Activated CD4-positive, alpha-beta T cell treated with anti-CD3 and anti-CD28 coated beads, Interleukin-2, amount 50 U/mL, for 16 hours (primary cell): ENCODE measurements at regions not wholly inside any gene's neighbourhood (a gene's known extent, or its start where the extent isn't known, plus 50 kb on each side); places are given as distances from the start of the nearest gene placed in this dataset.
A peak's percentile ranks its signal among the peaks of the same experiment; 100 is the strongest.

Experiments used
- DNase-seq: peaks from one replicate; pipeline ENCODE4 v3.0.0-alpha.2; 2020

DNA sequence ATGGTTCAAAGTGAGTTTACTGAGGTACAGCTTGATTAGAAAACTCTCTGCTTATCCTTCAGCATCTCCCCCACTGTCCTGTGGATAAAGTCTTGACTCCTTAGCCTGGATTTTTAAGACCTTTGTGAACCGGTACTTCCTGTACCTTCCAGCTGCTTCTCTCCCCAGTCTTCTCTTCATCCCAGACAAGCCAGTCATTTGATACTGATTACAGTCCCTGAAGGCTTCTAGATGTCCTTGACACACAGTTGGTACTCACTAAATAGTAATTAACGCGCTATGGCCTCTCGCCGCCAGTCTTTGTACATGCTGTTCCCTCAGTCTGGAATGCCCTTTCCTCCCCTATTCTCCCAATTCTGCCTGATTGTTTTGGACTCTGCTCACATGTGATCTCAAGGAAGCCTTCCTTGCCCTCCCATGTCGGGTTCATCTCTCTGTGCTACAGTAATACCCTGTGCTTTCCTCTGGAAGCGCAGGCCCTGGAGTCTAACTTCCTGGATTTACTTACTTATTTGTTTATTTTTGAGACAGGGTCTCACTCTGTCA, 50.6 kb upstream of the PTGR2 start:
- DNase-seq, result no peak

DNA sequence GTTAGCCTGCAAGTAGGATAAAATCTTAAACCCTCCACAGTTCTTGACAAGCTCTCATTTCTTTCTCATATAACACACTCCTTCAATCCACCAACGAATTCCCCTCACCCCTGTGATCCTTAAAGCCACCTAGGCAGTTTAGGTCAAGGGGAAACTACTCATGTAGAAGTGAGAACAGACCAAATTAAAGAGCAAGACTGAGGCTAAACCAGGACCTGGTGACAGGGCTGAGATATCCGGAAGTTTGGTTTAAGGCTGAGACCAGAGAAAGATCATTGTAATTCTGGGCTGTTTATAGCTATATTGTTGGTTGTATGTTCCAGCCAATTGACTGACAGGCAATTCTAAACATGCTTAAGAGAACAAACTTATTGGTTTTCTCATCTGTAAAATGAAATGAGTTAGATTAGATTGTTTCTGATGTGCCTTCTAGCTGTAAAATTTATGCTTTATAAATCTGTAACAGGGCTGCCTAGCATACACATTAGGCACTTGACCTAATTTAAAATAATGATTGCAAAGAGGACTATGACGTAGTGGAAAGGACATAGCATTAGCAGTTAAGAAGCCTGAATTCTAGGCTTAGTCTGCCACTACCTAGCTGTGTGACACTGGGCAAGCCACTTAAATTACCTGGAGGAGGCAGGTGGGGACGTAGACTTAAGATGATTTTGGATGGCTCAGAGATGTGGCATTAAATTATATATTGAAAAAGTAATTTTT, 53.9 kb upstream of the PTGR2 start:
- no peak for DNase-seq

DNA sequence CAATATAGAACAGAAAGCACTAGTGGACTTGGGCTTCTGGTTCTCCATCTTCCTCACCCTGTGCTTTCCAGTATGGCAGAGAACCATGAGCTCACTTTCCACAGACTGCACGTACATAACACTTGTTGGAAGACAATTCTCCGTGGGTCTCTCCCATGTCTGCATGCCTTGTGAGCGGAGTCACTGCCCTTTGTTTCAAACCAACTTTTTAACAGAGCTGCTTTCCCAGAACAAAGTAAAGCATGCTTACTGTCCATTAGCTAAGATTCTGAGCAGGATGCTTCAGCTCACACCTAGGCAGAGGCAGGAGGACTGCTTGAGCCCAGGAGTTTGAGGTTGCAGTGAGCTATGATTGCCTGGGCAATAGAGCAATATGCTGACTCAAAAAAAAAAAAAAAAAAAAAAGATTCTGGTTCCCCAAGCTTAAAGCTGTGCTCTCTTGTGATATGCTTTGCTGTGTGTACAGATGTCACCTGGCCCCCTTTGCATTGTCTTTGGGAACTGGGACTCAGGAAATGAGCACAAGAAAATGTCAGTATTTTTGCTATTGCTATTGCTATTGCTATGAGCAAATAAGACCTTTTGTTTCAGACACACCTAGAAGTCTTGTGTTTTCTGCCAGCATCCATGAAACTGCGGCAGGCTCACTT, 54.6 kb upstream of the PTGR2 start:
- no peak for DNase-seq

DNA sequence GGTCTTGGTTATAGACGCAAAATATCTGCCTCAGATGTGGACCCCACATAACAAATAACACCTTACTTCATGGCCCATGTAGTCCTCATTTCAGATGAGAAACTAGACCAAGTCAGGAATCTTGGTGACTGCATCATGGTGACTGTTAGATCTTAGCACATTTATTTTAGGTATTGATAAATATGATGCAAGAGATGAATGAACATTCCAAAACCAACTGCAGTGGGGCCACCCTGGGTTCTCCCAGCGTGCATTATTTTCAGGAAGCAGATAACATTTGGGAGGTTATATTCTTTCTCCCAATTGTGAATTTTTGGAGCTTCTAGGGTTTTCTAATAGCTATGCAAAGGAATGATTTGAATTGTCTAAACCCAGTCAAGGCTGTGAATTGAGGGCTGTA, 55.2 kb upstream of the PTGR2 start:
- no peak for DNase-seq

DNA sequence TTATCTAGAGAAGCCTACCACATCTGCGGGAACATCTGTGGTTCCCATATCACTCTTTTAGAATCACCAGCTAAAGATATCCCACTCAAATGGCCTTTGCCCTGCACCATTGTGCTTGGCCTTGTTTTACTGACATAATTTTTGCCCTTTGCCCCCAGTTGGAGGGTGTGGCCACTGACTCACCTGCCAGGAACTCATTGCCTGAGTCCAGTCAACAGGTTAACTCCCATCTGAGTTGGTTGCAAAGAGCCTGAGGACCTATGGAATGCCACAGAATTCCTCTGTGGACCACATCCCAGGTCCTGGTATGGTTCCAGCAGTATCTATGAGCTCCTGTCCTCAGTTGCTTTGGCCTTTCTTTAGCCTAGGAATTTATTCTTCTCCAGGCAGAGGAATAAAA, 55.7 kb upstream of the PTGR2 start:
- no peak for DNase-seq

DNA sequence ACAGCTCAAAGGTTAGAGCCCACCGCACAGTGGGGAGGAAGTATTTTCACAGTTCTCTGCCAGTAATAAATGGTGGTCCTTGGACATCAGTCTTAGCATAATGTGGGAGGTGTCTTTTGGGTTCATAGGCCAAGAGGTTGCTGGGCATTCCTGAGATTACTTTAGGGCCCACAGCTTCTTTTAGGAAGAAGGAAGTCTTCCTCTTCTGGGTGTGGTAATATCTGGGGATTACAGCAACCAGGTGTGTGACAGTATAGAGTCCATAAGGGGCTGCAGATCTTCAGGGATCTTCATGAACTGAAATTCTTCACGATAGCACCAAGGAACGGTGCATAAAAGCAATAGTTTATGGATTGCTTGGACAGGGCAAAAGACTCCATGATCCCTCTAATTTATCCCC, 56.2 kb upstream of the PTGR2 start:
- no peak for DNase-seq

DNA sequence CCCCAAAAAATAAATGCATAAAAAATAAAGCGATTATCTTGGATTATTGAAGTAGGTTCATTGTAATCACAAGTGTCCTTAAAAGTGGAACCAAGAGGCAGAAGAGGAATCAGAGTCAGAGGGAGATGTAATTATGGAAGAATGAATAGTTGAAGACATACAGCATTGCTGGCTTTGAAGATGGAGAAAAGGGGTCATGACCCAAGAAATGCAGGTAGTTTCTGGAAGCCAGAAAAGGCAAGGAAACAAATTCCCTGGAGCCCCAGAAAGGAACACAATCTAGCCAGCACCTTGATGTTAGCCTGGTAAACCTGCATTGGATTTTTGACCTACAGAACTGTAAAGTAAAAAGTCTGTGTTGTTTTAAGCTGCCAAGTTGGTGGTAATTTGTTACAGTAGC, 57.5 kb upstream of the PTGR2 start:
- no peak for DNase-seq

DNA sequence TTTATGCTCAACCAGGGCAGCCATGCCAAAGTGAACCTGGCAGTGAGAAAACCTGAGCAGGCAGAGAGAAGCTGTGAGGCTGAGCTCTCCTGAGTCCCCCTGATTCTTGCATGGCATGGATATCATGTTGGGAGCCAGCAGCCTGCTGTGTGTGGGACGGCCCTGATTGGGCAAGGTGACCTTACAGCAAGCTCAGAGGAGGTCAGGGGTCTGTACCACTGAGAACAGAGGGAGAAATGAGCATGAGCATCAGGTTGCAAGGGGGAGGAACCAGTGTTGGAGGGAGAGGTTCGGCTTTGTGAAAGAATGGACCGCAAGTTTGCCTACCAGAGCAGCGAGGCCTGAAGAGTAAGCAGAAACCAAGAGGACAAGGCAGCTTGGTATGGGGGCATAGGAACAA, 59.1 kb upstream of the PTGR2 start:
- no peak for DNase-seq

DNA sequence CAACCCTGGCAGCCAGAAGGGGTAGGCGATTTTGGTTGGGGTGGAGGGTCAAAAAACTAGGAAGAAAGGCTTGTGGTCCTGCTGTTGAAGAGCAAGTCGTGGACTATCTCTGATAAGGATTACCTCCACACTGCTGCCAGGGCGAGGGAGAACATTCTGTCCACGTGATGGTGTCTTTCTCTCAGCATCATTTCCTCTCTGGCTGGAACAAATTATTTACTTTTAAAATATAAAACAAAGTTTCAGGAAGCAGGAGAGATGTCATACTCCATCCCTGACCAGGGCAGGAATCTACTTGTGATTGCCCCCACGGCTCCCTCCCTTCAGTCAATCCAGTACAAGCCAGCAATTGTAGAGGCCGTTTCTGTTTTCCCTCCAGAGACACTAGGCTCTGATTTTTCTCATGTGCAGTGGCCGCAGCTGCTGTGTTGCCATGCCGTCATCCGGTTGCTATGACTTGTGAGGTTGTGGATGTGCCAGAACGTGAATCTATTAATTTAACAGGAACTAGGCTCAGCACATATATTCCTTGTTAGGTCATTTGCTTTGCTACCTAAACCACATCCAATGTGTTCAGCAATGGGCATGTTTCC, 61.5 kb upstream of the PTGR2 start:
- no peak for DNase-seq

DNA sequence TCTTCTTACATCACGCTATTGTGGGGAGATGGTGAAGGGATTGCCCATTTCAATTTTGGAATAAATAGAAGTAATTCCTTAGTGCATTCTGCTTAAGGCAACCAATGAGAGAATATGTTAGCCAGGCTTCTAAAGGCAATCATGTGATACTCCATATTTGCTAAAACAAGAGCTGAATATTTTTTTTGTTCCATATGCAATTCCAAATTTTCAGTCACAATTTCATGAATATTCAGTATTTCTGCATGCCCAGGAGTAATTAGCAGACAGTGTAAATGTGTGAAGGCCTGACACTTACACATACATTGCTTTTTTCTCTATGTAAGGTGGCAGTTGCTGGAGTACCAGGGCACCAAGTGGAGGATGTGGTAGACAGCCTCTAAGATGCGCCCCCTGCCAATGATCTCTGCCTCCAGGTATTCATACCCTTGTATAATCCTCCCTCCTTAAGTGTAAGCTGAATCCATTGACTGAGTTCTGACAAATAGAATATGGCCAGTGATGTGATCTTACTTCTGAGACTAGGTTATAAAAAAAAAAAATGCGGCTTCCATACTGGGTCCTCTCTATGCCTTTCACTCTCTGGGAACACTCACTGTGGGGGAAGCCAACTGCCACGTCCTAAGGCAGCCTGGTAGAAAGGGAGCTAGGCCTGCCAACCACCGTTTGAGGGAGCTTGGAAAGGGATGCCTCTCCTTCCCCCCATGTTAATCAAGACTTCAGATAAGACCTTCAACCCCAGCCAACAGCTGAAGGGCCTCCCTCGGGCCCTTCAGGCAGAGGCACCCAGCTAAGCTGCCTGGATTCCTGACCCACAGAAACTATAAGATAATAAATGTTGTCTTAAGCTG, 62.7 kb upstream of the PTGR2 start:
- DNase-seq, result no peak

DNA sequence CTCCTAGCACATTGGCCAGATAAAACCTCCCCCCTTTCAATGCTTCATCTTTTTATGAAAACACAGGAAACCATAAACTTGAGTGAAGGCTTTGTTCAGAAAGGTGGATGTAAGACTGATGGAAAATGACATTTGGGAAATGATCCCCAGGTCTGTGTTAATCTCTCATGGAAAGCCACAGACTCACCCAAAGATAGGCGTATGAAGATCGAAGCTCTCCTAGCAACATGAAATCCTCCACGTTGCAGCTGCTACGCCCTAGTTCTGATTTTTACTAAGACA, 63.4 kb upstream of the PTGR2 start:
- no peak for DNase-seq

DNA sequence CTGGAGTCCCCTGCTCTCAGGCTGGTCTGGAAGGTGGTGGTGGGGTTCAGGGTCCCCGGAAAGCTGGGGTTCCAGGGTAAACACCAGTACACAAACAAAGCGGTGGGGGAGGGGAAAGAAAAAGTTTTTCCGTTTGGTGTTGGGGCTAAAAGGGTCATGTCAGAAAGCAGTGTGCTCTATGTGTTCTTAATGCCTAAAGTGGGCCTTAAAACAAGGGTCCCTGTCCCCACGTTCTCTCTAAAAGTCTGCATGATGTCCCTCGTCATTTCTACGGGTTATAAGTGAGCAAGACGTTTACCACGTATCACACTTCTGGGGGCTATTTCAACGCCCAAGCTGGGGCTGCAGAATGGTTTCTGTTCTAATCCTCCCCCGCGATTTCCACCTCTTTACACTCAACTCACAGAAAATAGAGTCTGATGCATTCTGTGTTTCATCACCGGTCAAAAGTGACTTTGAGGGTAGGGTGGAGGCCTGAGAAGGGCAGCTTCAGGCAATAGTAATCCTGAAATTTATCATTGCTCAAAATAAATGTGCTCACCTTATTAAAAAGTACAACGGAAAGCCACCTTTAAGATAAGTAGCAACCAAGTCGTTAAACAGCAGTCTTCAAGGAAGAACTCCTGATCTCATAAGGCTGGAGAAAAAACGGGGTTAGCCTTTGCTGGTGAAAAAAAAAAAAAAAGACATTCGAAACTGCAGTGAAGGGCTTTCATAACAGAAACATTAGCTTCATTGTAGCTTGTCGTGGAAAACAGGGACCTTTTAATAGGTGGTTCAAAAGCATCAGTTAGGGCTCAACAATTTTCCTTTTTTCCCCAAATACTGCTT, 63.9 kb upstream of the PTGR2 start:
- peak; percentile 65 for DNase-seq

DNA sequence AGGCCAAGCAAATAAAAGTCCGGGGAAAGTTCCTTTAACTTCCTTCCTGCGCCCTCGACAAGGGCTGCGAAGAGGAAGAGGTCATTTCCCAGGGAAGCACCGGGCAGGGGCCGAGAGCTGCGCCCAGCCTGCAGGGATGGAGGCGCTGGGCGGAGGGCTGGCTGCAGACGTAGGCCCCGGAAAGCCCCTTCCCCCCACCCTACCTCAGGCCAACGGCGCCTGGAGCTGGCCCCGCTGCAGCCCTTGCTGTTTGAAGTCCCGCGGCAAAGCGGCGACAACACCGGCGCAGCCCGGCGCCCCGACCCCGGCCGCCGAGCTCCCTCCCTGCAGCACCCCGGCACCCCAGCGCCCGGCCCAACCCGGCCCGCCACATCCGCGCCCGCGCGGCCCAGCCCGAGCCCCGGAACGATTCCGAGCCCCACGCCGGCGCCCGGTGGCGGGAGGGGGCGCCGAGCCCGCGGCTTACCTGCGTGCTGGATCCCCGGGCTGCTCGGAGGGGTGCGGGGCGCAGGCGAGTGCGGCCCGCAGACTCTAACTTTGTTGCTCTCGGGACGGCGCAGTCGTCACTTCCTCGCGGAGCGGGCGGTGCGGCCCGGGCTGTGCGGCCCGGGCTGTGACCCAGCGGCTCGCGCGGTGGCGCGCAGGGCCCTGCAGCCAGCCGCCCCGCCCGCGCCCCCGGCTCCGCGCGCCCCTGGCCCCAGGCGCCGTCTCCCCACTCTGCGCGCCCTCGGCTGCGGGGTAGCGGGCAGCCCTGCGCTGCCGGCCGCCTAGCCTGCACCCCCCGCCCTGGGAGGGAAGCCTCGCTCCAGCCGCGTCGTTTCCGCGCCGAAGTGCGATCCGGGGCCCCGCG, 64.8 kb upstream of the PTGR2 start:
- DNase-seq, result peak; percentile 60

DNA sequence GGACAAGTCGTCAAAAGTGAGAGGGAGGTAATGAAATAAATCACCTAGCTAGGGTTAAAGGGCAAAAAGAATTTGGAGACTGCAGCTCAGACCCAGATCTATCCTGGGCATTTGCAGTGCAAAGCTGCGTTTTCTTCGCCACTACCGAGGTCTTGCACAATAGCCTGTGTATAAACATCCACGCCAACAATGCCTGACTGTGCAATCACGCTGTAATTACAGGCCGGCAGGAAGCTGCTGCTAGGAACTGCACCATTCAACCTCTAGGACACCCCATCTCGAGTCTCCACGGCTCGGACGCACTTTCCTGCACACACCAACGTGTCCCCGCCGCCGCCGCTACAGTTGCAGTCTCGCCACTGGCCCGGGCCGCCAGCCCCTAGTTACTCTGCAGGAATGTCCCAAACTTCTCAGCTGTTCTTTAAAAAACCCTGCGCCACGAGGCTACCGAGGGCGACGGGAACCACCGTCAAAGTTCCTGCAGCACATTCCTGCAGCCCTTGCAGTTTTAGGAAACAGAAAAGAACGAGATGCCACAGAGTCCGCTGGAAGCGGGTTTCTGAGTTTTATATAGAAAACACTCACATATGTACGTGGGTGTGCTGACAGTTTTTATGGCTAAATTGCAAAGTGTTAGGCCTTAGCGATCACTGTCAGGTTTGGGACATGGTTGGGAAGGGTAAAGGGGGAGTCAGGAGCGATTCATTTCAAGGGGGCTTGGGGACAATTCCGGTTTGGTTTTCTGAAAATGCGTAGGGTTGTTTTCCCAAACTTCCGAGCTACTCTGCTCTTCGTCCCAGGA, 65.6 kb upstream of the PTGR2 start:
- DNase-seq, result peak; percentile 84

DNA sequence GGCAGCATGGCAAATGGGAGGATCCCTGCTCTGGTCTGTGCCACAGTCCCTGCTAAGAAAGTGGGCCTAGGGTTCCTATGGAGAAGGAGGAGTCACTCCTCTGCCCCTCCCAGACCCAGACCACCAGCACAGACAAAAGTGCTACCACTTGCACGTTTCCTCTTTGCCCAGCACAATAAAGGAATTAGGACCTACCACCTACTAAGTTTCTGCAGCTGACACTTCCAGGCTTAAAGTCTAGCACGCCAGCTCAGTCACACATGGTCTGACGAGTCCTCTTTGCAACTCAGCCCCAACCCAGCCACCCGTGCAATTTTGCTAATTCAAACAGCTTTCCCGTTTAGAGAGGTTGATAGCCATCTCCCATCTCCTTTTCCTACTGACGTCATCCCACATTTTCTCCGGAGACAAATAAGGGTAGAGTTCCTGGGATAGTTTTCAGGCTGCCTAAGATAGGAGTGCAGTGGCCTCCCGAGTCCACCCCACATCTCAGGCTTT, 66.2 kb upstream of the PTGR2 start:
- DNase-seq, result no peak

DNA sequence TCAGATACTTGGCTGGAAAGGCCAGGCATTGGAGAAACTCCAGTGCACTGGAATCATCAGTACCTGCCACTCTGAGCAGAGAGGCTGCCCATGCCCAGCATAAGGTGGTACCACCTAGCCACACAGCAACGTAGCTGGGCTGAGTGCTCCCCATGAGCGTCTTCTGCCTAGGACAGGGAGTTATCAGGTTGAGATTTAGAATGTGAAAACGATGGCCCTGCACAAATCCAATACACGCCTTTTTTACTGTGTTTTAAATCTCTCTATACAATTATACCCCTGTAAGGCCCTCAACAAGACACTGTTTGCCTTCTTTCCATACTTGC, 66.7 kb upstream of the PTGR2 start:
- no peak for DNase-seq

DNA sequence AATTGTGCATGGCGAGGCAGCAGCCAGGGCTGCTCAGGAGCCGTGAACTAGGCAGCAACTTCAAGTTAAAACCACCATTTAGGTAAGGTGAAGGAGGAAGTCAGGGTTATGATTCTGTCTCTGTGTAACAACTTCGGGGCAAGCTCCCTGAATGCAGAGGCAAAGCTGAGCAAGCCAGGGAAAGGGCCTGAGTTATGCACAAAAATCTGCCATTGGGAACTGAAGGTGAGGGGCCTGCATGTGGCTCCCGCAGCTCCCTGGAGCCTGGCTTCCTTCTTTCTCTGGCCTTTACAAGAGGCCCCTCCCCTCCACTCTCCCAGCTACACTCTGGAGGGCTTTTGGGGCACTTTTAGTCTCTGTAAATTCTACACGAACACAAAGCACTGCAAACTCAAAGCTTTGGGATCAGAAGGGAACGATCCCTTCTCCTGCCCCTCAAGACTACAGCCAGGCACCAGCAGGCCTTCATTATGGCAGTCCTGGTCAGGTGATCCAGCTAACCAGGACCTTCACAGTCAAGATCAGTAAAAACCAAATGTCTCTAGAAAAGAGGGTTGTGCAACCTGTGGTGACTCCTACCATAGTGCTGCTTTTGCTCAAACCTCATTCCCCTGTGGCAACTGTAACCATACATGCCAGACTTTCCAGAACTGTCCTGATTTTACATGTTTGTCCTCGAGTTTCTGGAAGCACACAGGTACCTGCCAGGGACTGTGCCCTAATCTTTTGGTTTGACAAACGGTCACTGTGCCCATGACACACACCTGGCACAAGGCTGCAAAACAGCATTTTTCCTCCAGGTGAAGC, 67.2 kb upstream of the PTGR2 start:
- peak; percentile 43 for DNase-seq

DNA sequence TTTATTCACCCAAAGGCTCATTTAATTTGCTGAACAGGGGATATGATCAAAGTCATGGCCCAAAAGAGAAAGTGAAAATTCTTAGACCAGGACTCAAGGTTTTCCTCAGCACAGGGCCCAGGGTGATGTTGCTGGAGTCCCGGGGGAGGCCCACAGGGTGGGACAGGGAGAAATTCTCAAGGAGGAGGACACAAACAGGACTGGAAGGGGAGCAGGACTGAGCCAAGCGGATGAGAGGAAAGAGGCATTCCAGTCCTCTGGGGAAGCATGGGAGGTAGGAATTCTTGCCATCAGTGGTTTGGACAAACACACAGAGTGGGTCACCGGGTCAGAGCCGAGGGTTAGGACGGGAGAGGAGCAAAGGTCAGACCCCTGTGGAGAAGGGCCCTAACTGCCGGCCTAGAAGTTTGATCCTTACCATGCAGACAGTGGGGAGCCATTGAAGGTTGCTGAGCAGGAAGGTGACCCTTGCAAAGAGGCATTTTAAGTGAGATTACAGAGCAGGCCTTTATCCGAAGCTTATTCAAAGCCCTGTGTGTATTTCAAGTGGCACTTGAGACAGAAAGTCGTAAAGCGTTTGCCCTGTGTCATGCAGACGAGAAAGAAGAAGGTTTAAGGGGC, 68.4 kb upstream of the PTGR2 start:
- DNase-seq, result no peak

DNA sequence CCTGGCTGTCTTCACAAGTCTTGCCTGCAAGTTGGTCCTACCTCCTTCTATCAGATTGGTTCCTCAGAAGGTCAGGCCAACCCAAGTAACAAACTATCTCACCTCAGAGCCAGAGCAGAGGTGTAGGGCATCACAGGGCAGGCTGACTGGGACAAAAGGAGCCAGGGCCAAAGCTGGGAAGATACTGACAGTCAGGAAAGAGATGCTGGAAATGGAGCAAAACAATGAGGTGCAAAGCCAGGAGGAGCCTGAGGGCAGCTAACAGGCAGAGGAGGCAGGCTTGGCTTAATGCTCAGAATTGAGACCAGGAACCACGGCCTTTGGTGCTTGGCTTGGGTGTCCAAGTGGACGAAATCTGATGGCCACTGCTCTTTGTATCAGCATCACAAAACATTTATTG, 68.4 kb upstream of the PNMA1 start:
- no peak for DNase-seq
